Effector CD8-positive, alpha-beta T cell (primary cell): ENCODE measurements at regions not wholly inside any gene's neighbourhood (a gene's known extent, or its start where the extent isn't known, plus 50 kb on each side); places are given as distances from the start of the nearest gene placed in this dataset.

Experiments used
- DNase-seq: peaks from one replicate; lab custom pipeline; 2025; lab: John Stamatoyannopoulos, UW

DNA sequence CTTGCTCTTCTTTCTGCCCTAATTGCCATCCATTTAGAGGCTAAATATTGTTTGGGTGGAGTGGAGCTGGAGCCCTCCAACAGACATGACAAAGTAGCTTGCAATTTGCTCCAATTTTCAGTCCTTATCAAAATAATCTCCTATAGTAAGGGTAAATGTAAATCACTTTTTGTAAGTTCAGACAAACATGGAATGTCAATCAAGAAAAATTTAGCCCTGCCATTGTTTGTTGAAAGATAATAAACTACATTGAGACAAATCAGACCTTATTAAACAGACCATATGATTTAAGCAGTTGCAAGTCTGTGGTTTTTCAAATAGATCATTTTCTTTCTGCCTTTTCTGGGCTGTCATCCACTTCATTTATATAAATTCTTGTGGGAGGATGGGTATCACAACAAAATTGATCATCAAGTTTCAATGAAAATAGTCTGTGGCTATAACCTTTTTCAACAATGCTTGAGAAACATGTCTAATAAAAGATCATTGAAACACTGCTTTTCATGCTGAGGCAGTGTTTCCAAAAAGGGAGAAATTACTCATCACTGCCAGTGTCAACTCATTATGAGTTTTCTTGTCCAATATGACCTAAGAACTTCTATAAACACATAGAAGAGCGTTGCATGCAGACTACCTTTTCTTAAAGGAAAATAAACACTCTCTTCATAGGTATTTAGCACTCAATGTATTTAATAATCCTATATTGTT lies 1152.0 kb upstream of the B3GALT2 start:
- no peak for DNase-seq

DNA sequence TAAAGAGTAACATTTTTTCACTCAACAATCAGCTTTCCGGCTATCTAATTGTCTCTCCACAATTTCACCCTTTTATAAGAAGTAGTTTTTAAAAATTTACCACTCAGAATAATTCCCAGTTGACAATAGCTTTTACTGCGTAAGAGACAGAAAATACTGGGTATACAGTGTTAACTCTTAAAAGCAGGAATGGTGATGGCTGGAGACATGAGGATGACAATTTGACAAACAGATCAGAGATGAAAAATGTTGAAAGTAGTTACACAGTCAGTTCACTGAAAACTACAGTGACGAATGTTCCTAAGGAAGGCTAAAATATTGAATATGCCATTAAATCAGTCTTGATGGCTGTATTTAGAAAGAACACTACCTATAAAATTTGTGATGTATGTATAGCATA lies 1146.8 kb upstream of the B3GALT2 start:
- DNase-seq = no peak

DNA sequence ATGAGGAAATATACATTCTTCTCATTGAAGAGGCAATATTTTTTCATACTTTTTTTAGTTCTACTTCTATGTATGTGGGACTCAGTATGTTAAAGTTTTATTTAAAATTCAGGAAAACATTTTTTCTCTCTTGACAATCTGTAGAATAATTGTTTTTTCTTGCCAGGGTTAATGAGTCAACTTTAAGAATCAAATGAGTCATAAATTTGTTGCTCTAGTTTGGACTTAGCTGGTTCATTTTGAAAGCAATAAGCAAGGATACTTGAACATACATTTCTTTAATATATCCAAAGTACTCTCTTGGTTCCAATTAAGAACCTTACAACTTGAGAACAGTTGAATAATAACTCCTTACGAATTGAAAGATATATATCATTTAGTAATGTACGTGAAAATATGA lies 1145.3 kb upstream of the B3GALT2 start:
- DNase-seq = no peak

DNA sequence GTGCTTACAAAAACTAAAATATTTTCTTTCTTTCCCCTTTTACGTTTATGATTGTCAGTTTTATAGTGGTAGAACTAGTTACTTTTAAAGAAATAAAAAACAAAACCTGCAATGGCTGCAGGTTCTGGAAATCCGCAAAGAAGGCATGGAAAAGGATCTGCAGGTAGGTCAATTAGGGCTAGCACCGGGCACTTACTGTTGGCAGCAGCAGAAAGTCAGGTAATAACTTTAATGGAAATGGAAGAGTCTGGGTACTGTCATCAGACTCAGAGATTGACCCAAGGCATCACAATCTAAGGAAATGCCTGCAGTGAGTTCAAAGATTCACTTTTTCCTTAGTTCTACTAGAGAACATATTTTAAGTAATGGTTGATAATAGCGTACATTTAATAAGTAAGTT lies 1136.3 kb upstream of the B3GALT2 start:
- no peak for DNase-seq

DNA sequence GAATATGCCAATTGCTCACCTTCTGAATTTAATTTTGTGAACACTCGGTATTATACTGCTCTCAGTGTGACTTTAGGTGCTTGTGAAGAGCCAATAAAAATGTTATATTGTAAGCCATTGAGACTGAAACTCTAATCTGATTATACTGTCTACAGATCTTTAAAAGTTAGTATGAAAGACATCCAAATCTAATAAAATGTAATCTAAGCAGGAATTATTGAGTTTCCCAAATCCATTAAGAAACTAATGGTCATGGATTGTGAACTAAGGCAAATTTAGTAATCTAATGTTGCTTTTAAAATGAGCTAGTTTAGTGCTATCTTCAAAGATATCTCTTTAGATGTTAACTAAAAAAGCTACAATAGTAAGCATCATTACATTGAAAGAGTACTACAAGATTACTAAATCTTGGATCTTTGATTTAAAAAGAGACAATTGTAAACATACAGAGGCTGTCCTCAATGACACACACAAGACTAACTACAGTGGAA lies 1132.4 kb upstream of the B3GALT2 start:
- DNase-seq = no peak

DNA sequence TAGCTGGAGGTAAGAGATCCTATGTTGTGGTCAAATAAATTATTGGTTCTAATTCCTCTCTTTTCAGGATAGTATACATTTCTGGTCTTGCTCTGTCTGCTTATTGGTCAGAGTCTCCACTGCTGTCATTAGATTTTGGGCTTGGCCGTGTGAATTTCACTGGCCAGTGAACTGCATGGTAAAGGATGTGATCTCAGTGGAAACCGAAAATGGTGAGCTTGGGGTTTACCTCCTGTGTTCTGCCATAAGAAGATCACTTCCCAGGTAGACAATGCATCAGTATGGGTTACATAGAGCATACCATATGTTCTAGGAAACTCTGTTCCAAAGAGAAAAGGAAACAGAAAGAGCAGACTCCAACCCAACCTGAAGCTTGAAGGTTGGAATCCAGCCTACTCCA lies 1123.3 kb upstream of the B3GALT2 start:
- DNase-seq = no peak

DNA sequence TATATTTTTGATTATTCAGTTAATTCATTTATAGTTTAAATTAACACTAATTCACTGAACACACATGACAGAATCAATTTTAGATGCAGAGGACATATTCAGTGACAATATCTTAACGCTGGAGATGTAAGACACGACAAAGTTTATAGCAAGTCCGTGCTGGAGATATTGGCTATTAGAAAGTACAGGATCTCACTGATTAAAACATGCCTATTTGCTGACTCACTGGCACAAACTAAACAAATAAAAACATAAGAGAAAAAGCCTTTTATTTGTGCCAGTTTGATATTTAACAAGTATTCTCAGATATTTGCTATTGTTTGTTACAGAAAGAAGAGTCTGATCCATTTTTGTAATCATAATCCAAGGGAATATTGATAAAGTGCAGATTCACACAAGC lies 1122.9 kb upstream of the B3GALT2 start:
- no peak for DNase-seq

DNA sequence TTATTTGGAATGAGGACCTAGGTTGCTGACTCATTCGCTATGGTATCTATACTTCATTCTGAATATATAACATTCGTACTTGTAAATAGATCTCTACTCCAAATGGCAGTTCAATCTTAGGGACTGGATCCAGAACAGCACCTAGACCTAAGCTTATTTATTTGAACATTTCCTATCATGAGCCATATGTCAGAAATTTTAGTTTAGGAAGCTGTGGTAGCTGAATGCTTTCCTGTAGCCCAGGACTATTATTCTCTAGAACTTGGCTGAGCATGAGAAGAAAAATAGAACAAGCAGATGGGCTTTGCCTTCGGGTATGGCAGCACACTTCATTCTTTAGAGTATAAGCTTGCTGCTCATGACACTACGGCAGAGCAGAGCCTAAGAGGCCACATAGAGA lies 1114.4 kb upstream of the B3GALT2 start:
- DNase-seq = no peak

DNA sequence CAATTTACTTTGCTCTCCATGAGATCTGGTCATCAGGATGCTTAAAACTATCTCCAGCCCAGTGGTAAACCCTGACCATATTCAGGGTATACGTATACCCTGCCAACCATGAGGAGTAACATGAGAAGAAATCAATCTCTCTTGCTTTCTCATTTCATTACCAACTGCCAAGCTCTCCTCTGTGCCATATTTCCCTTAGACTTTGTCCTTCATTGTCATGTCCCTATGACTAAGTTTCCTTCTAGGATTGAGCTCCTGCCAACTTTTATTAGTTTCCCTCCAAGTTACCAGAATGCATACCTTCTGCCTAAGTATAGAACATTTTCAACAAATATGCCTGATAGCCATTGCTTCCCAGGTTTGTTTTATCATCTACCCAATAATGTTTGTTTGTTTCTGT lies 1113.9 kb upstream of the B3GALT2 start:
- no peak for DNase-seq

DNA sequence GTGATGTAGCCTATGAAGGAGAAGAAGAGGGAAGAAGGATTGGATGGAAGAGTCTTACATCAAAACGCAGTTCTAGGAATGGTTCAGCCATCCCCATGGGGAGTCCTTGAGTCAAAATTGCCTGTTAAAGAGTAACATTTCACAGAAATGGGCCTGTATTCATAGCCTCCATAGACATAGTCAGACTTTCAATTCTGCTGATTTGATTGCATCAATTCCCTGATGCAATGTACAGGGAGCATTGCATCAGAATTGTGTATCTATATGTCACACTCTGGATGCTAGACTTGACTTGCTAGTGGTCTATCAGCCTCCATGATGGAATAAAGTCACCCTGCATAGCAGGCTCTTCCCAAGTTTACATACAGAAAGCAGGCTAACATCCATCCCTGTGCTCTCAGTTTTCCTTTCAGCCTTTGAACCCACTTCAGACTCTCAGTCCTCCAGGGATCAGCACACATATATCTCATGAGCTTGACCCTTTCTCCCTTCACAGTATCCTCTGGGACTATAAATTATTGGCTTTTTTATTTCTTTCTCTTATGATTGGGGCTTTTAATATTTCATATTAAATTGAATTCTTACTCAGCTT lies 1111.7 kb upstream of the B3GALT2 start:
- DNase-seq = no peak

DNA sequence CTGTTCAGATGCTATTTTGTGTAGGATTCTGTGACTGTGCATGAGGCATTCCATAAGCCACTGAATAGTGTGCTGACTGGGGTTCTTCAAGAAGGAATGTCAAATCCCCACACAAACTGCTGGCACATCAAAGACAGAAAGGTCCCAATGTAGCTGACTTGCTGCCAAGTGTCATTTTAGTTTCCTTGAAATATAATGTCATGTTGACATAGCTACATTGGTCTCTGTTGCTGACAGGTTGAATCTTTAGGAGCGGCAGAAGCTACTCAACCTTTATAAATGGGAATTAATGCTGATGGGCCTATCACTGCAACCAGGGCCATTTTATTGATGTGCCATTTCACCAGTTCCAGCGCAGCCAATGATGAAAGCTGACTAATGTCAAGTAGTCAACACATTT lies 1110.7 kb upstream of the B3GALT2 start:
- DNase-seq = no peak

DNA sequence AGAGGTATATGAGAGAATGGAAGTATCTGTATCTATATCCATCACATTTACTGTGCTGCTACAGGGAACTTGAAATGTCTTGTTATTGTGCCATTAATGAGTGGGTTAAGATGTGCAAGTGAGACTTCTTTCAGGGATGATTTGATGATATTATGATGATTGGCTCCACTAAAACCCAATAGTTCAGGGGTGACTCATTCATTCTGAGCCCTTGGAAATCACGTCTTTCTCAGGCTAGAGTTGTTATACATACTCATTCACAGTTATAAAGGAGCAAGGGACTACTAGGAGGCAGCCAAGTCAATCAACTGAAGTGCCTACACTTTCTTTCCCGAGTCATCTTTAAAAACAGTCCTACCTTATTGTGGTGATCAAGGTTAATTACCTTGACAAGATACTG lies 1109.8 kb upstream of the B3GALT2 start:
- DNase-seq = no peak

DNA sequence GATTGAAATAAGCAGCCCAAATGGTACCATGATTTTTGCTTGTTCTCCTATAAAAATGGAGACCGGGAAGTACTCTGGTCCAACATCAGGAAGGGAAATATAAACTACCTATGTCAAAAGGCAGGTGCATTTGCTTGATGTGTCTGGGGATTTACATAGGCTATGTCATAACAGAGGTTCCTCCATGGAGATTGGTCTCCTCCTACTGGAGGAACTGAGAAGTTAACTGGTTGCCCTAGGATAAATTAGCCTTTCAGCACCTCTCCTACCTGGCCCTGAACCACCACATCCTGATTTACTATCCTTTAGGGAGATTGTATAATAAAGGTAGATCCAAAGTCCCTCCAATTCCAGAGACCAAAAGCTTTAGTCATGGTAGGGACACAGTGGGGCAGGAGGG lies 1109.3 kb upstream of the B3GALT2 start:
- DNase-seq = no peak

DNA sequence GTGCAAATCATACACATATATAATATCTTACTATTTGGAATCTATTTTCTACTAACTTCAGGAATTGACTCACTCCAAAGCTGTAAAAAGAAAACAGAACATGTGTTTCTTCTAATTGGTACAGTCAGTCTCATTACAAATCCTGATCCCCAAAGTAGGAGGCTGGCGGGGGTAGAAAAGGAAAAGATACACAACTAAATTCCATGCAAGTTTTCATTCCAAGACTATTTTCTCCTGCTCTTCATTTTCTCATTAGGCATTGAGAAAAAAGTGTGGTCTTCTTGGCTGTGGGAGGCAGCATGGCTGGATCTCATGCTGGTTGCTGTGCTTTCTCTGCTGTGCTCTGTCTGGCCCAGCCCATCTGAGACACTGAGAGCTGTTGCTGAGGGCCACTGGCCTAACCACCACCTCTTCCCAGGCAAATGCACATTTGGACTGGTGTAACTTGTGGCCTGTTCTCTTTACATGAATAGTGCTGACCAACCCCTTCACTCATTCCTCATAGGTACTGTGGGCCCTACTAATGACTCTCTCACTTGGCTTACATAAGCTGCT lies 1107.5 kb upstream of the B3GALT2 start:
- no peak for DNase-seq

DNA sequence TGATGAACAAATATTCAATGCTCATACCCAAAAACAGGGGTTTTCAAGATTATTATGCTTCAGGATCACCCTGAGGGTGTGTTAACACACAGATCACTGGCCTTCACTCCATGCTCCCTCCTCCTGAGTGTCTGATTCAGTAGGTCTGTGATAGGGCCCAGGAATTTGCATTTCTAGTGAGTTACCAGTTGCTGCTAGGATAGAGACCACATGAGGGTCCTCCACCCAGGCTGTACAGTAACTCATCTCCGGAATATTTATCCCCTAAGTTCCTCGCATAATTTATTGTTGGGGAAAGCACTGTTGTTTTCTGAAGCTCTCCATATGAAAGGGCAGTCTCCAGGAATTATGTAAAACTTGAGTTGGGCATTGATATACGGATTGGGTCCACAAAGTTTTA lies 1106.6 kb upstream of the B3GALT2 start:
- no peak for DNase-seq

DNA sequence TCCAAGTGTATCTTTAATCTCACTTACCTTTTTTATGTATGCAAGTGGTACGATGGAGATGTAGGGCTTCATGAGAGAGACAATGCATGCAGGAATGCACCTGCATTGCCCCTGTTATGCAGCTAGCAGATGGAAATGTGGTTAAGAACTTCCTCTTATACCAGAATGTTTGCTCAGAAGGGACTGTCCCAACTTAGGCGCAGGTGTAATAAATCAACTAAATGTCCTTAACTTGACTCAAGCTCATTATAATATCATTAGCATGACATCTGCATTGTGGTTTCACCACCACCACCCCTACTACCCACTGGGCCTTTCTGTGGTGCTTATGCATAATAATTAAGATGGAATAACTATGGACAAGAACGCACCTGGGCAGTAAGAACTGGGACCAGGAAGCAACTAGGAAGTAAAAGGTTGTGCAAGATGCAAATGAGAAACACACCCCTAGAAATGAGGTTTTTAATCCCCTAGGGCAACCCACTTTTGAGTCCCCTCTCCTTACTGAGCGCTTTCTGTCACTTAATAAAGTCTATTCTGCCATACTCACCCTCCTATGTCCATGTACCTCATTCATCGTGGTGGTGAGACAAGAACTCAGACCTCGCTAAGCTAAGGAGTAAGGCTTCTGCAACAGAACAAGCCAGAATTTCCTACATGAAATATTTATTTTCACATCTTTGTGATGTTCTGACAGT lies 1103.3 kb upstream of the B3GALT2 start:
- DNase-seq = no peak

DNA sequence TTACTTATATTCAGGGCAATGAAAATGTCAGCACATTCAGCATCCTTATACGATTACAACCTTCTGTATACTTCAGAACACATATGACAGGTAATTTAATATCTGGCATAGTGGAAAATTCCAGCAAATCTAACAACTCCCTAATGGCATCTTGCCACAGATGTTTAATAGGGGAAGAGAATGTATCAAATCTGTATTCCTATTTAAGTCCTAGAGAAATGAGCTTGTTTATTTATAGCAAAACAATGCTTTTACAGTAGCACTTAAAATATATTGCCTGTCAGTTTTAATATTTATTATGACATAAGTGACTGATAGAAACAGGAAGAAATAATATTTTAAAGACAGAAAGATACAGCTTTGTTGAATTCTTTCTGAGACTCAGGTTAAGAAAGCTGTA lies 1101.8 kb upstream of the B3GALT2 start:
- DNase-seq = no peak

DNA sequence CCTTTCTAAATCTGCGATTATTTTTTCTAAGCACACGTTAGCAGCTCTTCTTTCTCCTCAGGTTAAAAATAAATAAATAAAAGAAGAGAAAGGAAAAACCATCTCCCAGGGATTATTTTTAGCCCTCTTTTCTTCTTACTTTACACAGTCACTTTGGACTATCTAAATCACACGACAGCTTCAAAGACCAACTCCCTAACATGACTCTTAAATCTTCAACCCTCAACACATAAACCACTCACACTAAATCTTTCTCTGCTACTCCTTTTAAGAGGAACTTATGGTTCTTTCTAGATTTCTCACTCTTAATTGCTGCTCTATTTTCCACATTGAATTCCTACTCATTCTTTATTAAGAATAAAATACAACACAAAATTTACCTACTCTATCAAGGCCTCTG lies 1095.0 kb upstream of the B3GALT2 start:
- no peak for DNase-seq

DNA sequence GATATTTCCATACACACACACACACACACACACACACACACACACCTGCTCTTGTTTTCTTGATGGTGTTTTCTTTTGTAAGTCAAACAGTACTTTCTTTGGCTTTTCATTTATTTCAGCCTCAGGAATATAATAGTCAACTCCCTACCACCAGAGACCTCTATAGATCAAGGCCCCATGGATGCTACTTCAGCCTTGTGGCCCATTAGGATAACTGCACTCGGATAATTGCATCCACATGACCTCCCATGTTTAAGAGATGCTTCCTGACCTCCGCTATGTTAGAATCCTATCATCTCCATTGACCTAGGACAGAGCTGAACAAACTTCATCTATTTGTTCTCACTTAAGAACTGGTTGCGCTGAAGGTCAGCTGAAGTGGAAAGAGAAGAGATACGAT lies 1094.0 kb upstream of the B3GALT2 start:
- no peak for DNase-seq

DNA sequence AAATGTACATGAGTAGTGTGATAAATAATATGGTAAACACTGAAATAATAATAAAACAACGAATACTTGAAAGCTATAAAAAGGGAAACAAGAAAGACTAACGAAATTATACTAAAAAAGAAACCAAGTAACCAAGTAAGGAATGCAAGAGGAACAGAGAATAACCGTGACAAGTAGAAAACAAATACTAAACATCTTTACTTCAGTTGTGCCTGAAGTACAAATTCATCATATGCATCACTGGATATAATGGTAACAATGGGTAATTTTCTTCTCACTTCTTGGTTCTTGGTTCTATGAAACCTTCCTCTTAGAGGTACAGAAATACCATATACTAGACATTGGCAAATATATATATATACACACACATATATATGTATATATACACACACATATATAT lies 1093.6 kb upstream of the B3GALT2 start:
- DNase-seq = no peak

DNA sequence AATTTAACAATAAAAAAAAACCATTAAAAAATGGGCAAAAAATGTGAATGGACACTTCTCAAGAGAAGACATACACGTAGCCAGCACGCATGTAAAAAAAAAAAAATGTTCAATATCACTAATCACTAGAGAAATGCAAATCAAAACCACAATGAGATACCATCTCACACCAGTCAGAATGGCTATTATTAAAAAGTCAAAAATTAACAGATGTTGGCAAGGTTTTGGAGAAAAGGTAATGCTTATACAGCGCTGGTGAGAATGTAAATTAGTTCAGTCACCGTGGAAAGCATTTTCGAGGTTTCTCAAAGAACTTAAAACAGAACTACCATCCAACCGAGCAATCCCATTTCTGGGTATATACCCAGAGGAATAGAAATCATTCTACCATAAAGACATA lies 1091.5 kb upstream of the B3GALT2 start:
- DNase-seq = no peak

DNA sequence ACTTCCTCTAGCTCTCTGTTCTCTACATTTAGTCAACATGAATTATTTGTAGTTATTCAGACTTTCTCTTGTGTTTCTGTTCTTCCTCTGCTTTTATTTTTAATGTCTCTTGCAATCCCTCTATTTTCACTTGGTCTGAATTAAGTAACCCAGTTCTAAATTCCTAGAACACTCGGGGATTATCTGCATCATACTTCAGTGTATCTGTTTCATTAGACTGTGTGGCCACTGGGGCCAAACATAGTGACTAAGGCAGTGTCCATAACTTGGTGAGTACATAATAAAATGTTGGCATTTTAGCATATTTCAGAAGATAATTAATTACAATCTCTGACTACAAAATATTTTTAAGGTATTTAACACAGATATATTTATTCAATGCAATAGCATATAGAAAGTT lies 1087.2 kb upstream of the B3GALT2 start:
- no peak for DNase-seq

DNA sequence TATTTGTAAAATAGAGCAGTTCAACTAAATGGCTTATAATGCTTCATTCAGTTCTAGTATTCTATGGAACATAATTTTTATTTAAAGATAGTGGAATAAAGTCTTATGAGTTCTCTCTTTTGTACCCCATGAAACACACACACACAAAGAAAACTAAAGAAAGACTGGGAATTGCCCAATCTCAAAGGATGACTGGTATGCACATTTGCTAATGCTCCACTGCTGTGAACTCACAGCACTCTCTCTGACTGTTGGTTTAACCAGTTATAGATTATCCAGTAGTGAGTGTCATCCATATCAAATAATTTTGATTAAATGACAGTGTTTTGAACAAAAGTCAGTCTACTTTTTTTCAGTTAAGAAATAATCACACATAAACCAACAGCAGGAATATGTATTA lies 1082.4 kb upstream of the B3GALT2 start:
- DNase-seq = no peak
